CD1c-positive myeloid dendritic cell (primary cell): ENCODE measurements at regions not wholly inside any gene's neighbourhood (a gene's known extent, or its start where the extent isn't known, plus 50 kb on each side); places are given as distances from the start of the nearest gene placed in this dataset.

ENCODE experiments used
- DNase-seq: peaks from one replicate; pipeline ENCODE4 v3.0.0-alpha.2; 2016; ENCODE audit errors: extremely low spot score

DNA sequence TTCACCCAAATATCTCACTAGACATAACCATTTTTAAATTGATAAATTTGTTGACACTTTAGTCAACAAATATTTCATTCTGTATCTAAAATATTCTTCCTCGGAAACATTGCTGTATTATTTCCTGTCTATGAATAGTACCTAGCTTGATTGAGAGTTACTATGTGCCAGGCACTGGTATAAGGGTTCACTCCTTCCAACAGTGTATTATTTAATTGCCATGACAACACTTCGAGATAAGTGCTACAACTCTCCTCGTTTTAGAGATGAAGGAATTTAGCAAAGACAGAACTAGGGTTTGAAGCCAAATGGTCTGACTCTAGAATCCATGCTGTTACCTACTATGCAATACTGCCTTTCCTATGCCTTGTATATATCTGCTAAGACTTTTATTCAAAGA is 287.2 kb downstream of the YTHDC2 start:
- no peak for DNase-seq

DNA sequence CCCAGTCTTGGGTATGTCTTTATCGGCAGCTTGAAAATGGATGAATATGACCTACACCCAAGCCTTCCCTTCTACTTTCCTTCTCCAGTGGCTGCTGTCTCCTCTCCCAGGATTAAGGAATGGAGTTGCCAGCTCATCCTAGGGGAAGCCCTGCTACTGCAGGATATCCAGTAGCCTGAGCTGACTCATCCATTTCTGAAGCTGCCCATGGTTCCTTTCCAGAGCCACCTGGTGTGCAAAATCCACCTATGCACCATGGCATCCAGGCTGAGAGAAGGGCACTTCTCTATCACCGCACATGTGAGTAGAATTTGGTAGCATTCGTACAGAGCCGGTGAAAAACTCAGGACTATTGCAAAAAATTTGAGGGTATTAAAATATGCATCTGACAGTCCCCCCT is 290.8 kb downstream of the YTHDC2 start:
- DNase-seq: no peak

DNA sequence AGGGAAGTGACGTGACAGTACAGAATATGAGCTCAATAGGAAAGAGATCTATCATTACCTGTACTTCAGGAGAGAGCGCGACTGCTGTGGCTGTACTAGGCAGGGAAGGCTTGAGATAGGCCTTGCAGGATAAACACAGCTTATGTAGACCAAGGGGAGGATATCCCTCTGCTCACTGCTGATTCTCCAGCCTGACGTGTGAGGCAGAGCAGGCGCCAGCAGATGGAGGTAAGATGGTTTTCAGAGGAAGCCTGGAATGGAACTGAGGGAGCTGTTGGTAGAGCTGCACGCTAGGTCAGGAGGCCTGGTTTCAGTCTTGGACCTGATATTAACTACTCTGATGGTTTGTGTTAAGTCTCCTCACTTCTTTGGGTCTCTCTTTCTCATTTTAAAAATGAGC is 291.4 kb downstream of the YTHDC2 start:
- no peak for DNase-seq

DNA sequence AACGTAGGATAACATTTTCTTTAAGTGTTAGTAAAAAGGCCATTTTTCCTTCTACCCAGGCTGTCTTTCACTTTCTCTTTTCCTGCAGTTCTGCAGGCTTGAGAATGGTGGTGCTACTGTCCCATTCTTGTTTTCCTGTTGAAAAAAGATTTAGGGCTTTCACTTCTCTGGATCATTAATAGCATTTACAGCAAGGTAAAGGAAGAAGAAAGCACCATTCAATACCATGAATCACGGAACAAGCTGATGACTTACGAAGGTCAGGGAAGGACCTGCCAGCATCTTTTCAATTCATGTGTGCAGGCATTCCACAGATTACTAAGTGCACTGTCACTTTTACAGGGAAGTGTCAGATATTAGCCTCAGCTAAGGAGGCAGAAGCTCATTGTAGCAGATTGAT is 292.8 kb downstream of the YTHDC2 start:
- DNase-seq: no peak

DNA sequence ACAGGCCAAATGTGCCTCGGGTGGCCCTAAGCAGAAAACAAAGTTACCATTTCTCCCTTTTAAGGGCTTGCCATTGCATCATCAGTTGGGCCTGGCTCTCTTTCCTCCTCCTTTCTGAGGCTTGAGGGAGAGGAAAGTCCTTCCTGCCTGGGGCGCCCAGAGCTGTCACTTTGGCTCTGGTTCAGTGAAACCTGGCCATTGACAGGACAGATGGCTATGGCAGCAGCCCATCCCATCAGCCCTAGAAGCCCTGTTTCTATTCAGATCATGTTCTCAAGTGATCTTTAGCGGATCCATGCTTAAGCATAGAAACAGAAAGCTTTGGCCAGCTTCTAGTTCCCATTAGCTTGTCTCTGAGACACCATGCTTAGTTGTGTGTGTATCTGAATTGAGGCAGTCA is 293.4 kb downstream of the YTHDC2 start:
- no peak for DNase-seq

DNA sequence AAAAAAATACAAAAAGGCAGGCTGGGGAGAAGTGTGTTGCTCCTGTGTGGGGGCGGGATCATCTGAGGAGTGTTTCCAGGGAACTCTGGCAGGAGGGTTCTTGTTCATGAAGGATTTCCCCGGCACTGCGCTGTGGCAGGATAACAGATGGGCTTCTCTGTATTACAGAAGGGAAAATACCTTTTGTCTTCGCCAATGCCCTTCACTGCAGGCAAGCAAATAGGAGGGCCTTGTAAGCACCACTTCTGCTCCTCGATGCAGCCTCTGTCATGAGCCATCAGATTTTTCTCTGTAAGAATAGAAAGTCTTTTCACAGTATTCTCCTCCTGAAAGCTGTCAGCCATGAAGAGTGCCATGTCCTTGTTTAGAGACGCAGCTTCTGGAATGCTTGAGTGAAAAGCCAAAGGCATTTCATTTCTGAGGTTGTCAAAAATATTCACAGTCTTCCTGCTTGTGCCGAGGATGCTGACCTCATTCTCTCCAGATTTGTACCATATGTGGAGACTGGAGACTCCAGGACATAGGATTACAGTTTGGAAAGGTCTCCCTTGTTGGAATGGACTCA is 294.0 kb downstream of the YTHDC2 start:
- no peak for DNase-seq

DNA sequence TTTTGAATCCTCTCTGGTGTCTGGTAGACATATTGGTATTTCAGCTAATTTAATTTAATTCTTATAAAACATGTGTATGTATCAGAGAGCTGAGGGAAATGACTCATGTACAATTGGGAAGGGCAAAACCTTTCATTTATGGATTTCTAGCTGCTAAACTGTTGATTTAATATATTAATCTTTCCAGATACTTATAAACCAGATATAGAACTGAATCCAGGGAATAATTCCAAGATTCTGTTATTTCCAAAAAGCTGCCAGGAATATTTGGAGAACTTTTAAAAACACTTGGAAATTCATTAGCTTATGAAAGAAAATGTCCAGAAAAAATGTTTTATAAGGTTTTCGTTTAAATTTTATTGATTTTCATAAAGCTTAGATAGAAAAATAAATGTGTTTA is 295.5 kb downstream of the YTHDC2 start:
- DNase-seq: no peak

DNA sequence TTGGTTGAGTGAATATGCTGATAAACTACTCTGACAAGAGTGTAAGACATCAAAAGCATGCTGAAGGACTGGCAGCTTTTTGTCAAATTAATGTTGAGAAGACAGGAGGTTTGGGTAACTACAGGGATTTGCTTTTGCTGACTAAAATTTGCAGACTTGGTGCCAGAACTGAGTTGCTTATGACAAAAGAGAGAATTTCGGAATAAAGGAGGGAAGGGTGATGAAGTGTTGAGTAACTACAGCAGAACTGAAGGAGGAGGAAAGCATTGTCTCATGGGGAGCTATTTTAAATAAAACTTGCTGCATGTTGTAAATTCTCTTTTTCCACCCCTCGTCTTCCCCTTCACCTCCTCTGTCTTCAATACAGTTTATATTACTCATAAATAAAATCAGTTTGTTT is 296.1 kb downstream of the YTHDC2 start:
- no peak for DNase-seq

DNA sequence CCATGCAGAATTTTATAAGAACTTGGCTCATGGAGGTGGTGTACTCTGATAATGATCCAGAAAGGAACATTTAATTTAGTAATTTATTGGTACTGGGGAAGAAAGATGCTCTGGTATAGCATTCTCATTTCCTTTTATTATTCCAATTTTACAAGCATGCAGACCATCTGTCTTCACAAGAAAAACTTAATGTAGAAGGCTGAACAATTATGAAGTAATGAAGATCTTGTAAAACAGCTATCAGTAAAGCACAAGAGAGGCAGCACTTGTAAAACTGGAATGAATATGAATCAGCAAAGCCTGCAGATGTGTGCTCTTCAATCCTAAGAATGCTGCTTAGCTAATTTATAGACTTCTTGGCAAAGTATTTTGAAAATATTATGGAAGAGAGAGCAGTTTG is 300.0 kb downstream of the YTHDC2 start:
- no peak for DNase-seq

DNA sequence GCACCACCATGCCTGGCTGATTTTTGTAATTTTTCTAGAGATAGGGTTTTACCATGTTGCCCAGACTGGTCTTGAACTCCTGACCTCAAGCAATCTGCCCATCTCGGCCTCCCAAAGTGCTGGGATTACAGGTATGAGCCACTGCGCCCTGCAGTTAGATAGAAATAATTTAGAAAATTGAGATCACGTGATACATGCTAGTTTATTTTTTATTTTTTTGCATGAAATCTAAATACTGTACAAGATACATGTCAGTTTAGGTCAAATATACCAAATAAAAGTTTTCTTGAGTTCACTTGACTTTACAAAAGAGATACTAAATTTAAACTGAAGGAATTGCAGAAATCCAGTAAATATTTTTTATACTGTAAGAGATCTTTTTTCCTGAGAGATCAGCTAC is 304.2 kb downstream of the YTHDC2 start:
- DNase-seq: no peak

DNA sequence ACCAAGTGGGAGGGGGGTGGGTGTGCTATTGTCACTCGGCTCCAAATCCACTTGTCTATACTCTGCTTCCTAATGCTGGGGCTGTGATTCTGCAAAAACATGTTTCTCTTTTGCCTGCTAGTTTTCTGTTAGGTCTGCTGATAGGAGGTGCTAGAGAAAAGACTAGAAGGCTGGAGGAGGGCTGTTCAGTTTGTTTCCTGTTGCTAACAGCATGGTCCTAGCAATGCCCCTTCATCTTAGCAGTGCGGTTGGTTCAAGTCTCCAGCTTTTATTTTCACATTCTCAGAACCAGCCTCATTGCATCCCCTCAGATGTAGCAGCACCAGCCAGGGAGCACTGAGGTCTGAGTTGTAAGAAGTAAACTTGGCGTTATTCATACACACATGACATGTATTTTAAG is 310.2 kb downstream of the YTHDC2 start:
- DNase-seq: no peak

DNA sequence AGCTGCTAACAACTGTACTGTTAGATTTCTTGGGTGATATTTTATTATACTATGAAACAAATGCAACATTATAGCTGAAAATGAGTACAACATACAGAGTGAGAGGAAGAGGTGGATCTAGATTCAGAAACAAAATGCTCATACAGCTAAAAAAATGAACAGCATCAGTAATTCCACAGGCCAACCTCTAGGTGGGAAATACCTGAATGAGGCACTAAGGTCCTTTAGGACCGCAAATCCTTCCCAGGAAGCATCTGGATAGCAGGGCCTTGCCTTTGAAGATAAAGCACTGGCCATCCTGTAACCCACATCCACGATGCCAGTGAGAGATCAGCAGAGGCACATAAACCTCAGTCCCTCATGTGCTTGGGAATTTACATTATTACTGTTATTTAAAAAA is 310.8 kb downstream of the YTHDC2 start:
- no peak for DNase-seq

DNA sequence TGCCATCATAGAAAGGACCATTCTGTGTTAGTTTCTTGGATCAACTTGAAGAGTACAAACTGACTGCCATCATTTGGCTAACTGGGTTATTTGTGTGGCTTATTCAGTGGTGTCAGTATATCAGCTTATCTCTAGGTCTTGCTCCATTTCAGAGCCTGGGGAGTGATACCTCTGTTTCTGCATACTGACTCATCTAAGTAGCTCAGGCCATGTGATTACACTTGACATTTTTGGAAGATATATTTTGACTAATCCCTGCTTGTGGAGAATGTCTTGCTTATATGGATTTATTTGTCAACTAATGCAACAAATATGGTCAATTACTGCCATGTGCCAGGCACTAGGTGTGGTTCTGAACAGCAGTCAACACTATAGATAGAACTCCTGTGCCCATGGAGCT is 311.7 kb downstream of the YTHDC2 start:
- no peak for DNase-seq

DNA sequence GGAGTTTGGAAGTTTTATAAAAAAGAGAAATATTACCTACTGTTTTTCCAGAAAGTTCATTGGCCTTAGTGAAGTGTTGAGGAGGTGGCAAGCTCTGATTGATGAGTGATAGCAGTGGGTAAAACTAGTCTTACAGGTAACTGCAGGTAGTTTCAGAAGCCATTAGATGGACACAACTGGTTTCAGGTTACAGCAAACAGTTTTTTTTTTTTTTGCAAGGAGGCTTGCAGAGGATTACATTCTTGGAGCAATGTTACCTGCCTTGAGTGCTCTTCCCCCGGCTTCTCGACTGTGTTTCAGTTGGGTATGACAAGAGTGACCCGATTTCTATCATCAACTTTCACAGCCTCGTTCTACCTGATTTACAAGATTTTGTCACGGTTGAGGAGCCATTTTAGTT is 333.4 kb downstream of the YTHDC2 start:
- DNase-seq: no peak

DNA sequence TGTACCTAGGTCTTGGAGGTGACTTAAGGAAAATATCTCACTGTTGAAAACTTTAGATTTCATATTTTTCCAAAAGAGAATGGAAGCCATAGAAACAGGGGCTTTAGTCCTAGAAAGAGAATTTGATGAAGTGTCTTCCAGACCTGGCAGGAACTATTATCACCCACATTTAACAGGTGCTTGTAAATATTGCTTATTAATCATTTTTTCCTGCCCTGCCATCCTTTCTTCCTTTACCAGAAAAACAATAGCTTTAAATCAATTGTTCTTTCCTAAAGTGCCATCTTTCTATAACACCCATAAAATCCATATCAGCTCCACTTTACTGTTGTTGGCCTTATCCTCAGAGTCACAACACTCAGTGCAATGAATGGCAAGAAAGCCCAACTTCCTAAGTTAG is 350.9 kb downstream of the YTHDC2 start:
- no peak for DNase-seq

DNA sequence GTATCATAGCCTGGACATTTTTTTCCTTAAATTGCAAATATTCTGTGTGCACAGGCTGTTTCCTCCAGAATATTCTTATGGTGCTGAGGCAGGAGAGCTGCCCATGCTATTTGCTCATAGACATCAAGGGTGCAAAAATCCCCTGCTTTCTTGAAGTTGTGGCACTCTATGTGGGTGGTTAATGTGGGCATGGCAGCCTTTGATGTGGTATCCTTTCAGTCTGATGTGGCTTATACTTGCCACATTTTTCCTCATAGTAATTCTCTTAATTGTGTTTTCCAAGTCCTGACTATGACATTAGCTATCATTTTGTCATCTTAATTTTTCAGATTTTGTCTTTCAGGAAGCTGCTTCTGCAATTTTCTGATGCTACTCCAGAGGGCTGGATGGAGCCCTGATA is 353.3 kb downstream of the YTHDC2 start:
- no peak for DNase-seq

DNA sequence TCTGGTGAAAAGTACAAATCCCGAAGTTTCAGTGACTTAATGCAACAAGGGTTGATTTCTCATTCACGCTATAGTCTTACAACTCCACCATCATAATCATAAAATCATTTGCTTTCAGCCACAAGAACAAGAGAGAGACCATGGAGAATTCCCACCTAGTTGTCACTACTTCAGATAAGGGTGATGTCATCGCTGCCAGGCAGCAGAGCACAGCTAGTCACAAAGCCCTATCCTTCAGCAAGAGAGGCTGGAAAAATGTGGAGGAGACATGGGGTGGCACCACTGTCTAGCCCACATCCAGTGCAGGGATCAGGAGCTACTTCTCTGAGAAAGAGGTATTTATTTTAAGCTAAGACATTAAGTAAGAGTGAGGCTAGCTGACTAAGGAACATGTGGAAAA is 356.1 kb downstream of the YTHDC2 start:
- DNase-seq: no peak

DNA sequence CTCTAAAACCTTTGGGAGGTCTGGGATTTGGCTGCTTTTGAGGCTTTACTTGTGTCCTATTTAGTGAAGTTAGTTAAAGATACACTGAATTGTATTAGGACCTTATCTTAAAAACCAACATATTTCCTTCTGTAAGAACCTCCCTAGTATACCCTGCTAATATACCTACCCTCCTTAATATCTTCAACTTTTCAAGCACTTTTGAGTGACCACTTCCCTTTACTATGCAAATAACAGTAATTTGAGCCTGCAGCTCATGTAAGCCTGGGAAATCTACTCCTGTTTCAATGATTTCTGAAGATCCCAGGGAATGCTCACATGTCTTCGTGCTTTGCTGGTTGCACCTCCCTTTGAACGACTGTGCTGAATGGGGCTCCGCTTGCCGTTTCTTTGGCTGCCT is 358.5 kb downstream of the YTHDC2 start:
- DNase-seq: no peak

DNA sequence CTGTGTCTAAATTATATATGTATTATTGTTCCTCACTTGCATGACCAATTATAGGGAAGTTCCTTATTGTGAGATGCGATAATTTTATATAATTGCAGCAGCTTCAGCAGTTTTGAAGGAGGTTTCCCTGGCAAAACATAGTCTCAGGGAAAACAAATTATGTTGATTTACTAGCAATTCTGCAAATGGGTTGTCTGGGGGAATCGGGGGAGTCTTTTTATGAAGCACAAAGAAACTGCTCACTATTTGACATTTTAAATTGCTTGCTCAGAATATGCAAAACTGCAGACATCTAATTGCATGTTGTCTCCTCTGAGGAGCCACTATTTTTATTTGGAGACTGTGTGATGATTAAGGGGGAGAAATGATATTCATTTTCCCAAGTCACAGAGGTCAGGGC is 361.6 kb downstream of the YTHDC2 start:
- no peak for DNase-seq

DNA sequence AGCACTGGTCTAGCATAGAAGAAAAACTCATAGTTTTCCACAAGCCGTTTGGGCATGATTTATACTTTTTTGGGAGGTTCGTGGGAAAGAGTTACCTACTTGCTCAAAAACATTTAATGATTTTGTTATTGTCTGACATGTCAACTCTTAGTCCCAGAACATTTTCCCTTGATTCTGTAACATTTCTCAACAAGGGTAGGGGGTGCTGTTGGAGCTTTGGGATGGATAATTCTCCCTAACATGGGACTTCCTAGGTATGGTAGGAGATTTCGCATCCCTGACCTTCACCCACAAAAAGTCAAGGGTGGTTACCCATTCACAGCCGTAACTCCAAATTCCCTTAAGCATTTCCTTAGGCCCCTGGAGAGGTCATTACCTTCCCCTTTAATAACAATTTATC is 378.0 kb downstream of the YTHDC2 start:
- DNase-seq: no peak

DNA sequence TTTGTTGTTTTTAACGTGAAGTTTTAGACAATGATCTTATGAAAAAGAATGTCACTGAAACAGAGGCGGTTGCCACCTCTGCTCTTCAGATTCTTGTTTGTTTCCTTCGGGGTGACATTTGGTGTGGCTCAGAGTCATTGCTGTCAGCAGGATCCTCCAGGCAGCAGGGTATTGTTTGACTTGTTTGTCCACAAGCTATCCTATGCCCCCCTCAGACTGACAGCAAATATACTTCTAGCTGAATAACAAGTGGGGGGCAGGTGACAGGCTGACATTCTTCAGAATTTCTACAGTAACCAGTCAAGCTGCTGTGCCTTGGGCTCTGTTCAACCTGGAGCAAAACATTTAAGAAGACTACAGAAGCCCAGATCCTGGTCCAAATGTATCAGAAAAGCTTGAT is 383.3 kb downstream of the YTHDC2 start:
- no peak for DNase-seq

DNA sequence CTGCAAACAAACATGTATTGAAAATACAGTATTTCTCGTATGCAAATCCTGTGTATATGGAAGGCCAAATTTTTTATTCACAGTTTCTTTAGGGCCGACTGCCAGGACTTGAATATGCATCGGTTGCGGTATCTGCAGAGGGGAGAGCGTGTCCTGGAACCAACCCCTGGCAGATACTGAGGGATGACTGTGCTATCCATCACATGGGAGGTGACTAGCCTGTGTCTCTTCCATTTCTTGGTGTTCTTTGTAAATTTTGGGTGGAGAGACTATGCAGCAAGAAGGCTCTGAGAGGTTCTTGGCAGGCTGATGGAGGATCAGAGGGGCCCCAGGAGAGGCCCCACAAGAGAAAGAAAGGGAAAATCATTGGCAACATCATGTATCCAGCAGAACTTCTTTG is 384.3 kb downstream of the YTHDC2 start:
- DNase-seq: no peak

DNA sequence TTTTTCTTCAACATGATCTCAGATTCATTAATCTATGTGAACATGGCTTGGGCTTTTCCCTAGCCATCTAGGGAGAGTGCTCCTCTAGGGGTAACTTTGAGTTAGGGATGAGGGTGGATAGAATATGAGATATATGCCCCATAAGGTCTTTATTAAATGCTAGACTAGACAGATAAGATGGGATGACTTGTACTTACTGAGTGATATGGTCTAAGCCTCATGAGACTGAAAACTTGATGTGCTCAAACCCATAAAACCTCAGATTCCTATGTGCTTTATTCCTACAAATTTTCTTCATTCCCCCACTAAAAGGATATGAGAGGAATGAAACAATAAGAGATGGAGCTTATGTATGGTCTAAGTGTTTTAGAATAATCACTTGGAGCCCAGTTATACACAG is 386.6 kb downstream of the YTHDC2 start:
- no peak for DNase-seq

DNA sequence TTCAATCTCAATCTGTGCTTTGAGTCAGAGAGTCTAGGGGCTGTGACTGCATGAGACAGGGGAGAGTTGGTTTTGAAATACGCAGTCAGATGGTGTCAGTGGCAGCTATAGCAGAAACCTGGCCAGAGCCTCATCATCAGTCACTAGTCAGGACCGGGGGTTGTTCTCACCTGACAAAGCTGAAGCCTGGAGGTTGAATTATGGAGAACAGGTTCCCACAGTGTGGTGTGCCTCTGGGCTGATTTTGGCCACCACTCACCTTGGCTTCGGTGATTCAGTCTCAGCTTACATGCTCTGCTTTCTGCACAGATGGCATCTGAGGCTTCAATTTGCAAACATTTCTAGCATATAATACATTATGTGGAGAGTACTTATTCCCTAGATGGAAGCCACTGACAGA is 387.3 kb downstream of the YTHDC2 start:
- no peak for DNase-seq

DNA sequence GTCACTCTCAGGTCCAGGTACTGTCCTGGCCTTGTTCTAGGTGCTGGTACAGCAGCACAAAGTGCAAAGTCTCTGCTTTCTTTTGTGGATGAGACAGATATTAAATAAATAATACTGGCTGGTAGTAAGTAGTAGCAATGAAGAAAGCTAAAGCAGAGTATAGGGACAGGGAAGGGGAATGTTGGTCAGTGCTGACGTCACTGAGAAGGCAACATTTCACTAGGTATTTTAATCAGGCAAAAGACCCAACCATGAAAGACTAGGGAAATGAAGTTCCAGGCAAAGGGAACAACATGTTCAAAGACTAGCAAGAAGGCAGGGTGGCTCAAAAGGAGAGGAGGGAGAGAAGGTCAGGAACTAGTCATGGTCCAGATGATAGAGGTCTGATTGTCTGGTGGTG is 388.2 kb downstream of the YTHDC2 start:
- no peak for DNase-seq
